ENCODE measurements at regions not wholly inside any gene's neighbourhood (a gene's known extent, or its start where the extent isn't known, plus 50 kb on each side); places are given as distances from the start of the nearest gene placed in this dataset.

DNA sequence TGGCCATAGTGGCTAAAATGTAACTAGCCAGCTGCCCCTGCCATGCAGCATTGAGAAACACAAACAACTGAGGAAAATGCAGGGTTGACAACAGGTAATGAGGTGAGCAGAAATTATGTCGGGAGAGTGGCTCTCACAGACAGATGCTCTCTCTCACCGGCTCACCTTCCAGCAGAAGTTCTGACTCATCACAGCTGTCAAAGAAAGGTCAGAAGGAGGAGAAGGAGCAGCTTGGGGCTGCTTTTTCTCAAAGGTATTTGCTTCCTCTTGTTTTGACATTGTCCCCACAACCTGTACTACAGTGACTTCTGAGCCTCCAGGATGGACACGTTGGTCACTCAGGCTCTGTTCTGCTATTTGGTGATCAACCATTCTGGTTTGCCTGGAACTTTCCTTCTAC lies 190.5 kb upstream of the HEY2 start:
- Histone ChIP-seq H3K4me2 (ENCODE audit: insufficient read depth, low read length) (no peak overlapping the region), H4K20me1 (replicated peaks; ENCODE audit: control insufficient read depth, insufficient read depth, low read length) (no peaks in the 10 kb centered on the region), H3K9me3 (replicated peaks; ENCODE audit: control insufficient read depth, insufficient read depth, low read depth, low read length) (no peaks in the 10 kb centered on the region), H2AFZ (ENCODE audit: low read depth, low read length) (no peak overlapping the region), H3K4me3 (no peak overlapping the region), H3K9ac (ENCODE audit: insufficient read depth in 1 of 2, low read depth in 2 of 2, low read length in 2 of 2) (no peak overlapping the region), H3K27ac (ENCODE audit: extremely low read depth, low read depth, low read length) (no peak overlapping the region), H3K36me3 (ENCODE audit: control insufficient read depth, insufficient read depth, low read length) (no peaks in the 10 kb centered on the region), H3K27me3 (ENCODE audit: control insufficient read depth in 2 of 2, insufficient read depth in 2 of 2, low read length in 2 of 2) (peaks cover 0 to 8% of the 10 kb centered on the region in 2 experiments; a peak in 1 of 5 replicates), H3K79me2 (ENCODE audit: control insufficient read depth, insufficient read depth, low read length) (no peaks in the 10 kb centered on the region), H3K4me1 (replicated peaks in 1 of 2; ENCODE audit: control insufficient read depth in 2 of 2, insufficient read depth in 2 of 2, low read length in 2 of 2) (no peaks in the 10 kb centered on the region), H3K9me1 (ENCODE audit: control insufficient read depth, insufficient read depth, low read length) (no peaks in the 10 kb centered on the region)
- CTCF ChIA-PET (ENCODE audit: low intra/inter-chr PET ratio) = no interaction called here
- WGBS (ENCODE audit: insufficient coverage, low coverage, missing lambda C conversion rate) = 0% methylated on average over 3 of the region's 3 CpGs
- in situ Hi-C loops (cut with MboI) = no loop called here
- POLR2A ChIA-PET = no interaction called here
- intact Hi-C loops (cut with micrococcal nuclease) = no loop called here
- DNase-seq (ENCODE audit: extremely low read depth in 1 of 4, low spot score in 3 of 4) = no peak
- no TSS peak for BruUV-seq (replicated peaks)
- no peak for ATAC-seq
- TF ChIP-seq C11orf30 (IDR thresholded peaks at IDR 0.05; ENCODE audit: low read depth) = no peak
- TF ChIP-seq CHD4 (IDR thresholded peaks at IDR 0.05; ENCODE audit: insufficient read depth, insufficient replicate concordance, low read depth, low read length, poor library complexity, severe bottlenecking) = no peak
- no peak for TF ChIP-seq SIN3B (IDR thresholded peaks at IDR 0.05; ENCODE audit: low read depth)
- TF ChIP-seq, protein P1, sequence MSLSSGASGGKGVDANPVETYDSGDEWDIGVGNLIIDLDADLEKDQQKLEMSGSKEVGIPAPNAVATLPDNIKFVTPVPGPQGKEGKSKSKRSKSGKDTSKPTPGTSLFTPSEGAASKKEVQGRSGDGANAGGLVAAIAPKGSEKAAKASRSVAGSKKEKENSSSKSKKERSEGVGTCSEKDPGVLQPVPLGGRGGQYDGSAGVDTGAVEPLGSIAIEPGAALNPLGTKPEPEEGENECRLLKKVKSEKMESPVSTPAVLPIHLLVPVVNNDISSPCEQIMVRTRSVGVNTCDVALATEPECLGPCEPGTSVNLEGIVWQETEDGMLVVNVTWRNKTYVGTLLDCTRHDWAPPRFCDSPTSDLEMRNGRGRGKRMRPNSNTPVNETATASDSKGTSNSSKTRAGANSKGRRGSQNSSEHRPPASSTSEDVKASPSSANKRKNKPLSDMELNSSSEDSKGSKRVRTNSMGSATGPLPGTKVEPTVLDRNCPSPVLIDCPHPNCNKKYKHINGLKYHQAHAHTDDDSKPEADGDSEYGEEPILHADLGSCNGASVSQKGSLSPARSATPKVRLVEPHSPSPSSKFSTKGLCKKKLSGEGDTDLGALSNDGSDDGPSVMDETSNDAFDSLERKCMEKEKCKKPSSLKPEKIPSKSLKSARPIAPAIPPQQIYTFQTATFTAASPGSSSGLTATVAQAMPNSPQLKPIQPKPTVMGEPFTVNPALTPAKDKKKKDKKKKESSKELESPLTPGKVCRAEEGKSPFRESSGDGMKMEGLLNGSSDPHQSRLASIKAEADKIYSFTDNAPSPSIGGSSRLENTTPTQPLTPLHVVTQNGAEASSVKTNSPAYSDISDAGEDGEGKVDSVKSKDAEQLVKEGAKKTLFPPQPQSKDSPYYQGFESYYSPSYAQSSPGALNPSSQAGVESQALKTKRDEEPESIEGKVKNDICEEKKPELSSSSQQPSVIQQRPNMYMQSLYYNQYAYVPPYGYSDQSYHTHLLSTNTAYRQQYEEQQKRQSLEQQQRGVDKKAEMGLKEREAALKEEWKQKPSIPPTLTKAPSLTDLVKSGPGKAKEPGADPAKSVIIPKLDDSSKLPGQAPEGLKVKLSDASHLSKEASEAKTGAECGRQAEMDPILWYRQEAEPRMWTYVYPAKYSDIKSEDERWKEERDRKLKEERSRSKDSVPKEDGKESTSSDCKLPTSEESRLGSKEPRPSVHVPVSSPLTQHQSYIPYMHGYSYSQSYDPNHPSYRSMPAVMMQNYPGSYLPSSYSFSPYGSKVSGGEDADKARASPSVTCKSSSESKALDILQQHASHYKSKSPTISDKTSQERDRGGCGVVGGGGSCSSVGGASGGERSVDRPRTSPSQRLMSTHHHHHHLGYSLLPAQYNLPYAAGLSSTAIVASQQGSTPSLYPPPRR (CRISPR knock-in tag; IDR thresholded peaks at IDR 0.05; ENCODE audit: borderline replicate concordance) = no peak
- TF ChIP-seq, protein P2, sequence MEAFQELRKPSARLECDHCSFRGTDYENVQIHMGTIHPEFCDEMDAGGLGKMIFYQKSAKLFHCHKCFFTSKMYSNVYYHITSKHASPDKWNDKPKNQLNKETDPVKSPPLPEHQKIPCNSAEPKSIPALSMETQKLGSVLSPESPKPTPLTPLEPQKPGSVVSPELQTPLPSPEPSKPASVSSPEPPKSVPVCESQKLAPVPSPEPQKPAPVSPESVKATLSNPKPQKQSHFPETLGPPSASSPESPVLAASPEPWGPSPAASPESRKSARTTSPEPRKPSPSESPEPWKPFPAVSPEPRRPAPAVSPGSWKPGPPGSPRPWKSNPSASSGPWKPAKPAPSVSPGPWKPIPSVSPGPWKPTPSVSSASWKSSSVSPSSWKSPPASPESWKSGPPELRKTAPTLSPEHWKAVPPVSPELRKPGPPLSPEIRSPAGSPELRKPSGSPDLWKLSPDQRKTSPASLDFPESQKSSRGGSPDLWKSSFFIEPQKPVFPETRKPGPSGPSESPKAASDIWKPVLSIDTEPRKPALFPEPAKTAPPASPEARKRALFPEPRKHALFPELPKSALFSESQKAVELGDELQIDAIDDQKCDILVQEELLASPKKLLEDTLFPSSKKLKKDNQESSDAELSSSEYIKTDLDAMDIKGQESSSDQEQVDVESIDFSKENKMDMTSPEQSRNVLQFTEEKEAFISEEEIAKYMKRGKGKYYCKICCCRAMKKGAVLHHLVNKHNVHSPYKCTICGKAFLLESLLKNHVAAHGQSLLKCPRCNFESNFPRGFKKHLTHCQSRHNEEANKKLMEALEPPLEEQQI (IDR thresholded peaks at IDR 0.05) = no peak
- TF ChIP-seq, protein P3, sequence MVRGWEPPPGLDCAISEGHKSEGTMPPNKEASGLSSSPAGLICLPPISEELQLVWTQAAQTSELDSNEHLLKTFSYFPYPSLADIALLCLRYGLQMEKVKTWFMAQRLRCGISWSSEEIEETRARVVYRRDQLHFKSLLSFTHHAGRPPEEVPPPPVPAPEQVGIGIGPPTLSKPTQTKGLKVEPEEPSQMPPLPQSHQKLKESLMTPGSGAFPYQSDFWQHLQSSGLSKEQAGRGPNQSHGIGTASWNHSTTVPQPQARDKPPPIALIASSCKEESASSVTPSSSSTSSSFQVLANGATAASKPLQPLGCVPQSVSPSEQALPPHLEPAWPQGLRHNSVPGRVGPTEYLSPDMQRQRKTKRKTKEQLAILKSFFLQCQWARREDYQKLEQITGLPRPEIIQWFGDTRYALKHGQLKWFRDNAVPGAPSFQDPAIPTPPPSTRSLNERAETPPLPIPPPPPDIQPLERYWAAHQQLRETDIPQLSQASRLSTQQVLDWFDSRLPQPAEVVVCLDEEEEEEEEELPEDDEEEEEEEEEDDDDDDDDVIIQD (CRISPR knock-in tag; IDR thresholded peaks at IDR 0.05) = no peak
- no peak for TF ChIP-seq KLF16 (IDR thresholded peaks at IDR 0.05)
- no peak for TF ChIP-seq ELF4 (CRISPR knock-in tag; IDR thresholded peaks at IDR 0.05)
- FAIRE-seq = no peak
